B cell (primary cell): ENCODE measurements at regions not wholly inside any gene's neighbourhood (a gene's known extent, or its start where the extent isn't known, plus 50 kb on each side); places are given as distances from the start of the nearest gene placed in this dataset.

Experiments used
- CTCF ChIP-seq: fragments of 200-600 bp; IDR thresholded peaks from one replicate; pipeline ENCODE4 v1.8.0; 2022; ENCODE audit warnings: antibody characterized with exemption, mild to moderate bottlenecking
- EZH2 ChIP-seq: IDR thresholded peaks from 2 replicates; pipeline ENCODE4 v1.6.1; 2012; ENCODE audit warnings: borderline replicate concordance, low read depth, mild to moderate bottlenecking, moderate library complexity, low read length; ENCODE audit not compliant: insufficient read depth, poor library complexity, severe bottlenecking

- TF ChIP-seq EZH2 (no peak), CTCF (no peak)
Observed at GRCh38 chr6:8545336-8545735, 110.0 kb upstream of the SLC35B3 start.
